GM12878 (cell line): ENCODE measurements at regions not wholly inside any gene's neighbourhood (a gene's known extent, or its start where the extent isn't known, plus 50 kb on each side); places are given as distances from the start of the nearest gene placed in this dataset.

Source experiments
- ATAC-seq: fragments of 200-7000 bp; cut with Tn5 transposase; 3 replicates; pipeline ENCODE4 v1.9.1; 2020; ENCODE audit warnings: mild to moderate bottlenecking, moderate library complexity
- BruUV-seq: library from RNA; stranded (reverse); fragments of 400-500 nt; replicated peaks from 2 replicates; lab custom pipeline; 2021; lab: Mats Ljungman, UMichigan
- CTCF ChIA-PET: fragments of 300-600 bp; sonication (Branson Sonifier 250); formaldehyde crosslinking; extraction: SDS; loops from one replicate; lab custom pipeline; 2021; ENCODE audit warnings: inconsistent platforms; lab: Yijun Ruan, JAX
- POLR2A ChIA-PET: fragments of 350-600 bp; formaldehyde crosslinking; extraction: SDS; loops from one replicate; lab custom pipeline; 2021; ENCODE audit warnings: inconsistent platforms; lab: Charles Lee
- RAD21 ChIA-PET: fragments of 300-600 bp; sonication (Branson Sonifier 250); formaldehyde crosslinking; loops from one replicate; lab custom pipeline; 2023; ENCODE audit warnings: antibody characterized with exemption; ENCODE audit not compliant: unreplicated experiment; lab: Charles Lee
- SMC1A ChIA-PET: fragments of 300-600 bp; sonication (Branson Sonifier 250); formaldehyde crosslinking; loops from one replicate; lab custom pipeline; 2023; ENCODE audit not compliant: unreplicated experiment, uncharacterized antibody; lab: Charles Lee
- DNase-seq: peaks from one replicate; pipeline ENCODE4 v3.0.0-alpha.2; 2011; ENCODE audit warnings: low read depth, low spot score
- FAIRE-seq: peaks from 3 replicates; lab custom pipeline; 2011; peaks lifted over from hg19 to GRCh38; lab: Jason Lieb, UNC
- H2AFZ ChIP-seq: 2 replicates; pipeline ENCODE4 v1.6.0; 2011; ENCODE audit warnings: low read depth, low read length, control low read depth; ENCODE audit not compliant: control insufficient read depth
- H3K27ac ChIP-seq: 2 replicates; pipeline ENCODE4 v1.5.1; 2011; ENCODE audit warnings: control low read depth; ENCODE audit not compliant: control insufficient read depth, insufficient read depth
- H3K27me3 ChIP-seq, 2 experiments: replicated peaks in 1 of 2; 2 replicates each; pipeline versions ENCODE4 v1.6.0 to v1.6.1; 2011; ENCODE audit warnings: low read length in 1 of 2; ENCODE audit not compliant: control insufficient read depth in 2 of 2, insufficient read depth in 2 of 2
- H3K36me3 ChIP-seq, 2 experiments: 2 replicates each; pipeline ENCODE4 v1.5.1; 2011; ENCODE audit warnings: low read length in 1 of 2; ENCODE audit not compliant: control insufficient read depth in 2 of 2, insufficient read depth in 2 of 2
- H3K4me1 ChIP-seq: 2 replicates; pipeline ENCODE4 v1.6.1; 2011; ENCODE audit warnings: mild to moderate bottlenecking, low read length, moderate library complexity, mixed read lengths; ENCODE audit not compliant: control insufficient read depth, insufficient read depth
- H3K4me2 ChIP-seq: 2 replicates; pipeline ENCODE4 v1.6.0; 2011; ENCODE audit warnings: control low read depth; ENCODE audit not compliant: control insufficient read depth, insufficient read depth
- H3K4me3 ChIP-seq: fragments of 200-600 bp; sonication (generic); 2 replicates; pipeline ENCODE4 v1.5.1; 2016
- H3K79me2 ChIP-seq: 2 replicates; pipeline ENCODE4 v1.6.0; 2011; ENCODE audit warnings: low read length; ENCODE audit not compliant: control insufficient read depth, insufficient read depth
- H3K9ac ChIP-seq: 2 replicates; pipeline ENCODE4 v1.8.0; 2011; ENCODE audit warnings: low read length, control low read depth, mixed read lengths; ENCODE audit not compliant: control insufficient read depth, insufficient read depth
- H3K9me3 ChIP-seq: replicated peaks from 3 replicates; pipeline ENCODE4 v1.5.1; 2011; ENCODE audit warnings: mild to moderate bottlenecking, low read length; ENCODE audit not compliant: control insufficient read depth, insufficient read depth
- H4K20me1 ChIP-seq: 2 replicates; pipeline ENCODE4 v1.6.0; 2011; ENCODE audit not compliant: control insufficient read depth, insufficient read depth
- BCL11A ChIP-seq: IDR thresholded peaks from 2 replicates; pipeline ENCODE4 v1.6.1; 2011; ENCODE audit warnings: low read depth, low read length
- EZH2 ChIP-seq: IDR thresholded peaks from 2 replicates; pipeline ENCODE4 v1.6.1; 2012; ENCODE audit warnings: low read depth, mild to moderate bottlenecking, control low read depth, inconsistent platforms, low read length, borderline replicate concordance; ENCODE audit not compliant: control insufficient read depth
- IKZF2 ChIP-seq, 2 experiments: fragments of 450-650 bp; IDR thresholded peaks; 2 replicates each; pipeline ENCODE4 v1.6.1; 2017; ENCODE audit warnings: mild to moderate bottlenecking in 2 of 2, moderate library complexity in 2 of 2
- IRF4 ChIP-seq: IDR thresholded peaks from 2 replicates; pipeline ENCODE4 v1.6.1; 2011; ENCODE audit warnings: low read depth, low read length
- NBN ChIP-seq: fragments of 450-650 bp; IDR thresholded peaks from 2 replicates; pipeline ENCODE4 v1.6.1; 2016
- NFXL1 ChIP-seq: fragments of 450-650 bp; IDR thresholded peaks from 2 replicates; pipeline ENCODE4 v1.6.1; 2017; ENCODE audit warnings: antibody characterized with exemption, mild to moderate bottlenecking, borderline replicate concordance
- NR2C2 ChIP-seq: IDR thresholded peaks from 2 replicates; pipeline ENCODE4 v1.6.1; 2011; ENCODE audit warnings: borderline replicate concordance, low read depth; ENCODE audit not compliant: control insufficient read depth, insufficient read length
- PAX8 ChIP-seq: fragments of 450-650 bp; IDR thresholded peaks from 2 replicates; pipeline ENCODE4 v1.6.1; 2017; ENCODE audit warnings: mild to moderate bottlenecking, moderate library complexity
- PML ChIP-seq: IDR thresholded peaks from 2 replicates; pipeline ENCODE4 v1.6.1; 2012; ENCODE audit warnings: low read length, inconsistent platforms
- SMAD1 ChIP-seq: fragments of 450-650 bp; IDR thresholded peaks from 2 replicates; pipeline ENCODE4 v1.6.1; 2018; ENCODE audit warnings: mild to moderate bottlenecking, low read depth; ENCODE audit not compliant: partially characterized antibody
- SP1 ChIP-seq: IDR thresholded peaks from one replicate; pipeline ENCODE4 v1.6.1; 2011; ENCODE audit warnings: low read depth, low read length
- STAT3 ChIP-seq: IDR thresholded peaks from 2 replicates; pipeline ENCODE4 v1.6.1; 2011; ENCODE audit warnings: low read depth, low read length, improper control_type of control experiment
- TARDBP ChIP-seq: IDR thresholded peaks from 2 replicates; pipeline ENCODE4 v1.6.1; 2016; ENCODE audit warnings: borderline replicate concordance
- ZNF217 ChIP-seq: fragments of 450-650 bp; IDR thresholded peaks from 2 replicates; pipeline ENCODE4 v1.6.1; 2017; ENCODE audit warnings: antibody characterized with exemption, mild to moderate bottlenecking
- WGBS: methylation state at CpG from one replicate; pipeline ENCODE4 v1.1.6; 2016; ENCODE audit warnings: low lambda C conversion rate; ENCODE audit not compliant: insufficient replicate concordance, insufficient coverage; ENCODE audit errors: missing lambda C conversion rate; 5-methylcytosine and 5-hydroxymethylcytosine counted together
- in situ Hi-C: fragments of 300-500 bp; cut with MboI; formaldehyde crosslinking; loops from 9 replicates; pipeline ENCODE4 v1.14.3; 2018; ENCODE audit warnings: mixed read lengths
- intact Hi-C: fragments of 100-400 bp; cut with micrococcal nuclease; formaldehyde crosslinking; loops from one replicate; pipeline ENCODE4 v1.14.2; 2022; ENCODE audit not compliant: unreplicated experiment
- TF ChIP-seq, protein P1 (sequence below): fragments of 450-650 bp; IDR thresholded peaks from 2 replicates; pipeline ENCODE4 v1.6.1; 2018; ENCODE audit warnings: mild to moderate bottlenecking, low read depth, moderate library complexity; ENCODE audit not compliant: partially characterized antibody
- TF ChIP-seq, protein P2 (sequence below): IDR thresholded peaks from 2 replicates; pipeline ENCODE4 v1.6.1; 2012; ENCODE audit warnings: improper control_type of control experiment, low read depth, low read length; ENCODE audit not compliant: insufficient replicate concordance
- TF ChIP-seq, protein P3 (sequence below): fragments of 450-650 bp; IDR thresholded peaks from 2 replicates; pipeline ENCODE4 v1.6.1; 2016; ENCODE audit warnings: mild to moderate bottlenecking

DNA sequence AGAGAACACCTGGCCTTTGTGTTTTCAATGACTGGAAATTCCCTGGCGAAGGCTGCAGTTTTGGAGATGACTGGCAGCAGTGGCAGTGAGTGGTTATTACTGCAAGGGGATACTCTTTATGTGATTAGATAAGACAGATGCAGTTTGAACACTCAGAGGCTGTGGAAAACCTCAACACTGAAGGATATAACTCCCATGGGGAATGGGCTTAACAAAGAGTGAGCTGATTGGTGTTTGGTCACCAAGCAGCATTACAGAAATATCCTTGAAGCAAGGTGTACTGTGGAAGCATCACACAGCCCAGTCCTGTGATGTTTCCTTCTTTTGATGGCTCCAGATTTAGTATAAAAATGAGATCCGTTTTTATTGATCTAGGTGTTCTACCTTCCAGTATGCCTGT, 490.7 kb upstream of the PTPRD start (continued):
- TF ChIP-seq PAX8 (no peak), NFXL1 (no peak), BCL11A (no peak)
- TF ChIP-seq, all 136 proteins: peak for 0

DNA sequence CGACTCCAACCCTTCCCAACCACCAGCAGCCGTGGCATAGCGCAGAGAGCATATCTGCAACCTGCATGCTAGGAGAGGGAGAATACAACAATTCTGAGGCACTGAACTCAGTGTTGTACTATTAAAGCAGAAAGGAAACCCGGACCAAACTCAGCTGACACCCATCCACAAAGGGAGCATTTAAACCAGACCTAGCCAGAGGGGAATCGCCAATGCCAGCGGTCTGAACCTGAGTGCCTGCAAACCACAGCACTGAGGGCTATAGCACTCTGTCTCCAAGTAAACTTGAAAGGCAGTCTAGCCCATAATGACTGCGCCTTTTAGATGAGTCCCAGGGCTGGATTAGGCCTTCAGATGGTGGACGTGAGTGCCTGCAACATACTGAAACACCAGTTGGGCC, 494.4 kb upstream of the PTPRD start:
- no peaks in the 10 kb centered on the region for H3K9me3 ChIP-seq
- ChIA-PET POLR2A (no interaction called here), SMC1A (no interaction called here), CTCF (no interaction called here), RAD21 (no interaction called here)
- H3K27ac ChIP-seq = no peak overlapping the region
- H3K4me2 ChIP-seq = no peak overlapping the region
- no peak for DNase-seq
- FAIRE-seq = no peak
- no peaks in the 10 kb centered on the region for H3K4me1 ChIP-seq
- no peak overlapping the region for H3K4me3 ChIP-seq
- no peaks in the 10 kb centered on the region for H4K20me1 ChIP-seq
- no peaks in the 10 kb centered on the region for H3K27me3 ChIP-seq
- WGBS = 16% methylated on average over 8 of the region's 8 CpGs
- in situ Hi-C loops (no loop called here), intact Hi-C loops (no loop called here)
- H3K79me2 ChIP-seq = no peaks in the 10 kb centered on the region
- H2AFZ ChIP-seq = no peak overlapping the region
- no TSS peak for BruUV-seq
- no peak overlapping the region for H3K9ac ChIP-seq
- no peak for ATAC-seq
- H3K36me3 ChIP-seq = no peaks in the 10 kb centered on the region
- TF ChIP-seq ZNF217 = no peak
- TF ChIP-seq NR2C2 = no peak
- no peak for TF ChIP-seq IKZF2 (IDR thresholded peaks at IDR 0.05)
- no peak for TF ChIP-seq IRF4
- TF ChIP-seq, protein P1, sequence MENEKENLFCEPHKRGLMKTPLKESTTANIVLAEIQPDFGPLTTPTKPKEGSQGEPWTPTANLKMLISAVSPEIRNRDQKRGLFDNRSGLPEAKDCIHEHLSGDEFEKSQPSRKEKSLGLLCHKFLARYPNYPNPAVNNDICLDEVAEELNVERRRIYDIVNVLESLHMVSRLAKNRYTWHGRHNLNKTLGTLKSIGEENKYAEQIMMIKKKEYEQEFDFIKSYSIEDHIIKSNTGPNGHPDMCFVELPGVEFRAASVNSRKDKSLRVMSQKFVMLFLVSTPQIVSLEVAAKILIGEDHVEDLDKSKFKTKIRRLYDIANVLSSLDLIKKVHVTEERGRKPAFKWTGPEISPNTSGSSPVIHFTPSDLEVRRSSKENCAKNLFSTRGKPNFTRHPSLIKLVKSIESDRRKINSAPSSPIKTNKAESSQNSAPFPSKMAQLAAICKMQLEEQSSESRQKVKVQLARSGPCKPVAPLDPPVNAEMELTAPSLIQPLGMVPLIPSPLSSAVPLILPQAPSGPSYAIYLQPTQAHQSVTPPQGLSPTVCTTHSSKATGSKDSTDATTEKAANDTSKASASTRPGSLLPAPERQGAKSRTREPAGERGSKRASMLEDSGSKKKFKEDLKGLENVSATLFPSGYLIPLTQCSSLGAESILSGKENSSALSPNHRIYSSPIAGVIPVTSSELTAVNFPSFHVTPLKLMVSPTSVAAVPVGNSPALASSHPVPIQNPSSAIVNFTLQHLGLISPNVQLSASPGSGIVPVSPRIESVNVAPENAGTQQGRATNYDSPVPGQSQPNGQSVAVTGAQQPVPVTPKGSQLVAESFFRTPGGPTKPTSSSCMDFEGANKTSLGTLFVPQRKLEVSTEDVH = no peak
- no peak for TF ChIP-seq NBN
- no peak for TF ChIP-seq PML
- TF ChIP-seq, protein P2, sequence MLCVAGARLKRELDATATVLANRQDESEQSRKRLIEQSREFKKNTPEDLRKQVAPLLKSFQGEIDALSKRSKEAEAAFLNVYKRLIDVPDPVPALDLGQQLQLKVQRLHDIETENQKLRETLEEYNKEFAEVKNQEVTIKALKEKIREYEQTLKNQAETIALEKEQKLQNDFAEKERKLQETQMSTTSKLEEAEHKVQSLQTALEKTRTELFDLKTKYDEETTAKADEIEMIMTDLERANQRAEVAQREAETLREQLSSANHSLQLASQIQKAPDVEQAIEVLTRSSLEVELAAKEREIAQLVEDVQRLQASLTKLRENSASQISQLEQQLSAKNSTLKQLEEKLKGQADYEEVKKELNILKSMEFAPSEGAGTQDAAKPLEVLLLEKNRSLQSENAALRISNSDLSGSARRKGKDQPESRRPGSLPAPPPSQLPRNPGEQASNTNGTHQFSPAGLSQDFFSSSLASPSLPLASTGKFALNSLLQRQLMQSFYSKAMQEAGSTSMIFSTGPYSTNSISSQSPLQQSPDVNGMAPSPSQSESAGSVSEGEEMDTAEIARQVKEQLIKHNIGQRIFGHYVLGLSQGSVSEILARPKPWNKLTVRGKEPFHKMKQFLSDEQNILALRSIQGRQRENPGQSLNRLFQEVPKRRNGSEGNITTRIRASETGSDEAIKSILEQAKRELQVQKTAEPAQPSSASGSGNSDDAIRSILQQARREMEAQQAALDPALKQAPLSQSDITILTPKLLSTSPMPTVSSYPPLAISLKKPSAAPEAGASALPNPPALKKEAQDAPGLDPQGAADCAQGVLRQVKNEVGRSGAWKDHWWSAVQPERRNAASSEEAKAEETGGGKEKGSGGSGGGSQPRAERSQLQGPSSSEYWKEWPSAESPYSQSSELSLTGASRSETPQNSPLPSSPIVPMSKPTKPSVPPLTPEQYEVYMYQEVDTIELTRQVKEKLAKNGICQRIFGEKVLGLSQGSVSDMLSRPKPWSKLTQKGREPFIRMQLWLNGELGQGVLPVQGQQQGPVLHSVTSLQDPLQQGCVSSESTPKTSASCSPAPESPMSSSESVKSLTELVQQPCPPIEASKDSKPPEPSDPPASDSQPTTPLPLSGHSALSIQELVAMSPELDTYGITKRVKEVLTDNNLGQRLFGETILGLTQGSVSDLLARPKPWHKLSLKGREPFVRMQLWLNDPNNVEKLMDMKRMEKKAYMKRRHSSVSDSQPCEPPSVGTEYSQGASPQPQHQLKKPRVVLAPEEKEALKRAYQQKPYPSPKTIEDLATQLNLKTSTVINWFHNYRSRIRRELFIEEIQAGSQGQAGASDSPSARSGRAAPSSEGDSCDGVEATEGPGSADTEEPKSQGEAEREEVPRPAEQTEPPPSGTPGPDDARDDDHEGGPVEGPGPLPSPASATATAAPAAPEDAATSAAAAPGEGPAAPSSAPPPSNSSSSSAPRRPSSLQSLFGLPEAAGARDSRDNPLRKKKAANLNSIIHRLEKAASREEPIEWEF = no peak
- TF ChIP-seq EZH2 = no peak
- TF ChIP-seq SMAD1 = no peak
- TF ChIP-seq STAT3 = no peak
- no peak for TF ChIP-seq SP1
- TF ChIP-seq TARDBP = no peak
- TF ChIP-seq, protein P3, sequence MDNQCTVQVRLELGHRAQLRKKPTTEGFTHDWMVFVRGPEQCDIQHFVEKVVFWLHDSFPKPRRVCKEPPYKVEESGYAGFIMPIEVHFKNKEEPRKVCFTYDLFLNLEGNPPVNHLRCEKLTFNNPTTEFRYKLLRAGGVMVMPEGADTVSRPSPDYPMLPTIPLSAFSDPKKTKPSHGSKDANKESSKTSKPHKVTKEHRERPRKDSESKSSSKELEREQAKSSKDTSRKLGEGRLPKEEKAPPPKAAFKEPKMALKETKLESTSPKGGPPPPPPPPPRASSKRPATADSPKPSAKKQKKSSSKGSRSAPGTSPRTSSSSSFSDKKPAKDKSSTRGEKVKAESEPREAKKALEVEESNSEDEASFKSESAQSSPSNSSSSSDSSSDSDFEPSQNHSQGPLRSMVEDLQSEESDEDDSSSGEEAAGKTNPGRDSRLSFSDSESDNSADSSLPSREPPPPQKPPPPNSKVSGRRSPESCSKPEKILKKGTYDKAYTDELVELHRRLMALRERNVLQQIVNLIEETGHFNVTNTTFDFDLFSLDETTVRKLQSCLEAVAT = no peak
